Lower leg skin (tissue), 4 donors: ENCODE measurements at regions not wholly inside any gene's neighbourhood (a gene's known extent, or its start where the extent isn't known, plus 50 kb on each side); places are given as distances from the start of the nearest gene placed in this dataset.

Source experiments
- DNase-seq, 2 donors: peaks; one replicate each; pipeline ENCODE4 v3.0.0-alpha.2; 2019; ENCODE audit warnings: low spot score in 2 of 2
- H3K4me3 ChIP-seq: fragments of 200-600 bp; sonication (generic); 2 replicates; pipeline ENCODE4 v1.5.1; 2017; ENCODE audit warnings: mild to moderate bottlenecking, low read depth; ENCODE audit not compliant: poor library complexity, severe bottlenecking
- POLR2A ChIP-seq, 2 donors: fragments of 450-650 bp; IDR thresholded peaks; one replicate each; pipeline ENCODE4 v1.6.1; 2016 to 2017; ENCODE audit warnings: antibody characterized with exemption in 2 of 2, mild to moderate bottlenecking in 1 of 2, moderate library complexity in 1 of 2
- WGBS, 2 donors: methylation state at CpG; one replicate each; pipeline ENCODE4 v1.1.5; 2018; 5-methylcytosine and 5-hydroxymethylcytosine counted together
- intact Hi-C: fragments of 100-400 bp; cut with DNase I; formaldehyde crosslinking; loops from one replicate; pipeline ENCODE4 v1.15.0; 2023; ENCODE audit warnings: low total_unique reads
- TF ChIP-seq, protein P1 (sequence below), 3 donors: fragments of 450-650 bp; IDR thresholded peaks; one replicate each; pipeline ENCODE4 v1.5.1; 2016; ENCODE audit warnings: antibody characterized with exemption in 3 of 3, mild to moderate bottlenecking in 3 of 3, moderate library complexity in 2 of 3

DNA sequence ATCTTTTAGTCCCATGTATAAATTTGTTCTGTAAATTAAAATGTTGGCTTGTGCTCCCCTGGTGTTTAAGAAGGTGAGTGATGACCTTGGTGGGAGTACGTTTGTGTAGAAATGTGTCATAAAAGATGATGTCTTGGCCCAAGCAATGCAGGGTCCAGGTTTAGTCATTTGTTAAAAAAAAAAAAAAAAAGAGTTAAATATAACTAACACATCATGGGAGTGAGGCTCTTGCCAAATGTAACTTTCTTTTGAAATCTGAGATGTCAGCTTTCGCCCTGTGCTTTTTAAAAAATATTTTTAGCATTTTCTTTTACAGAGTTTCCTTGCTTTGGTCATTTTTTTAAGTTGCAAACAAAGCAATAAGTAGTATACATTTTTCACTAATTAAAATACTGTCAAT, 135.6 kb downstream of the FBXO8 start:
- intact Hi-C loops, result no loop called here

DNA sequence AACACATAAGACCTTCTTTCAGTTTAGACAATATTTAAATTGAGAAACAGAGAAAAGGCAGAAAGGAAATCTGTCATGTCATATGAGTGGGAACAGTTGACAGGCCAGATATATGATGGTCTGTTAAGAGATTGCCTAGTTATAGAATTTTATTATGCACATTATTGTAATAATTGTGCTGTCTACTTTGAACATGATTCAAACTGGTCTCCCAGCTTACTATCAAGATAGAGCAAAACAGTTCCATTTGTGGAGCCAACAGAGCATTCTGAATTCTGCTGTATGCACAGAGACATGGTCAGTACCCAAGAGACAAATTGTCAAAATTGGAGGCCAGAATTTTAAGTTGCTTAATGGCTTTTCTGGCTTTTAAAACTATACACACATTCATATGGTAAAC, 139.4 kb downstream of the FBXO8 start:
- TF ChIP-seq, protein P1, sequence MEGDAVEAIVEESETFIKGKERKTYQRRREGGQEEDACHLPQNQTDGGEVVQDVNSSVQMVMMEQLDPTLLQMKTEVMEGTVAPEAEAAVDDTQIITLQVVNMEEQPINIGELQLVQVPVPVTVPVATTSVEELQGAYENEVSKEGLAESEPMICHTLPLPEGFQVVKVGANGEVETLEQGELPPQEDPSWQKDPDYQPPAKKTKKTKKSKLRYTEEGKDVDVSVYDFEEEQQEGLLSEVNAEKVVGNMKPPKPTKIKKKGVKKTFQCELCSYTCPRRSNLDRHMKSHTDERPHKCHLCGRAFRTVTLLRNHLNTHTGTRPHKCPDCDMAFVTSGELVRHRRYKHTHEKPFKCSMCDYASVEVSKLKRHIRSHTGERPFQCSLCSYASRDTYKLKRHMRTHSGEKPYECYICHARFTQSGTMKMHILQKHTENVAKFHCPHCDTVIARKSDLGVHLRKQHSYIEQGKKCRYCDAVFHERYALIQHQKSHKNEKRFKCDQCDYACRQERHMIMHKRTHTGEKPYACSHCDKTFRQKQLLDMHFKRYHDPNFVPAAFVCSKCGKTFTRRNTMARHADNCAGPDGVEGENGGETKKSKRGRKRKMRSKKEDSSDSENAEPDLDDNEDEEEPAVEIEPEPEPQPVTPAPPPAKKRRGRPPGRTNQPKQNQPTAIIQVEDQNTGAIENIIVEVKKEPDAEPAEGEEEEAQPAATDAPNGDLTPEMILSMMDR (IDR thresholded peaks at IDR 0.05), result no peak
- TF ChIP-seq POLR2A (IDR thresholded peaks at IDR 0.05), result no peak
- intact Hi-C loops, result no loop called here
- H3K4me3 ChIP-seq, result no peak overlapping the region
- DNase-seq, result no peak

More for the DNA sequence above, 135.6 kb downstream of the FBXO8 start:
- no peak for DNase-seq
- TF ChIP-seq POLR2A (IDR thresholded peaks at IDR 0.05), result no peak
- TF ChIP-seq, protein P1 (IDR thresholded peaks at IDR 0.05), result no peak
- H3K4me3 ChIP-seq, result no peak overlapping the region
- WGBS, 2 donors, result 74 to 86% methylated on average over 2 of the region's 2 CpGs

- TF ChIP-seq, protein P1 (IDR thresholded peaks at IDR 0.05), result no peak
- TF ChIP-seq POLR2A (IDR thresholded peaks at IDR 0.05), result no peak
- DNase-seq, result no peak
- 62 to 72% methylated on average over 3 of the region's 3 CpGs for WGBS, 2 donors
- no peak overlapping the region for H3K4me3 ChIP-seq
- intact Hi-C loops, result no loop called here
Measured at GRCh38 chr4:174141876-174142275, 141.6 kb downstream of the FBXO8 start.

DNA sequence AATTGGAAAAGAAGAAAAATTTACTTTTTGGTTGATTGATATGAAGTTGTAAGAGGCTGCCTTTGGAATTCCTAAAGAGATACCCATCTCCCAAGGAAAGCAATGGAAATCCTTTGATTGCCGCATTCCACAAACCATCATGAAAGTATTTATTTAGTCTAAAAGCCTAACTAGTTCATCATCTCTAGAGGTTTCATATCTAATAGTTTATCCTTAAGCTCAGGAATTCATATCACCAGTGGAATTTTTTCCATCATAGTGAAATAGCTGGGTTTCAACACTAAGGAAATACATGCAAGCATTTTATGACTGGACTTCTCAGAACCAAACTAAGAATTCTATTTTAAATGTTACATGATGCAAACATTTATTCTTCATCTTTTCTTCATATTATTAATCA, 144.9 kb downstream of the FBXO8 start:
- H3K4me3 ChIP-seq, result no peak overlapping the region
- intact Hi-C loops, result no loop called here

GRCh38 chr4:174137698-174138097, 145.8 kb downstream of the FBXO8 start:
- intact Hi-C loops, result no loop called here
- WGBS, 2 donors, result 70 to 85% methylated on average over 2 of the region's 2 CpGs
- no peak for DNase-seq
- TF ChIP-seq POLR2A (IDR thresholded peaks at IDR 0.05), result no peak
- TF ChIP-seq, protein P1 (IDR thresholded peaks at IDR 0.05), result no peak
- no peak overlapping the region for H3K4me3 ChIP-seq

More for the DNA sequence above, 144.9 kb downstream of the FBXO8 start:
- no peak for DNase-seq
- TF ChIP-seq POLR2A (IDR thresholded peaks at IDR 0.05), result no peak
- TF ChIP-seq, protein P1 (IDR thresholded peaks at IDR 0.05), result no peak
- 97 to 100% methylated on average over 1 of the region's 1 CpG for WGBS, 2 donors

GRCh38 chr4:174135936-174136406, 147.5 kb downstream of the FBXO8 start:
- DNase-seq, result no peak
- WGBS, 2 donors, result 15 to 16% methylated on average over 12 of the region's 12 CpGs
- intact Hi-C loops, result no loop called here
- no peak overlapping the region for H3K4me3 ChIP-seq
- TF ChIP-seq, protein P1 (IDR thresholded peaks at IDR 0.05), result no peak
- TF ChIP-seq POLR2A (IDR thresholded peaks at IDR 0.05), result no peak
